DND-41 (cell line): ENCODE measurements at regions not wholly inside any gene's neighbourhood (a gene's known extent, or its start where the extent isn't known, plus 50 kb on each side); places are given as distances from the start of the nearest gene placed in this dataset.
"Not testable (repeated sequence)": the region's sequence is repeated elsewhere in the genome, so short reads cannot be mapped to it uniquely, and the experiment has no call there.

ENCODE experiments used
- CTCF ChIP-seq: IDR thresholded peaks from 2 replicates; pipeline ENCODE4 v1.5.1; 2012; ENCODE audit warnings: borderline replicate concordance, low read length, moderate library complexity, mild to moderate bottlenecking; ENCODE audit not compliant: poor library complexity, severe bottlenecking; ENCODE audit errors: extremely low read depth
- EZH2 ChIP-seq: IDR thresholded peaks from 3 replicates; pipeline ENCODE4 v1.6.1; 2012; ENCODE audit warnings: borderline replicate concordance, low read depth, mild to moderate bottlenecking, moderate library complexity, low read length, inconsistent platforms; ENCODE audit not compliant: severe bottlenecking

GRCh38 chr1:55430206-55430605 lies 215.0 kb upstream of the USP24 start:
- TF ChIP-seq CTCF, EZH2: not testable (repeated sequence)
